Thyroid gland (tissue), 4 donors: ENCODE measurements at regions not wholly inside any gene's neighbourhood (a gene's known extent, or its start where the extent isn't known, plus 50 kb on each side); places are given as distances from the start of the nearest gene placed in this dataset.

Experiments
- DNase-seq, 2 donors: peaks; one replicate each; pipeline ENCODE4 v3.0.0-alpha.2; 2019
- H3K27ac ChIP-seq, 3 donors: fragments of 200-600 bp; sonication (generic); 1 replicate in 2 of 3; 2 replicates in 1 of 3; pipeline ENCODE4 v1.5.1; 2016 to 2019; ENCODE audit warnings: mild to moderate bottlenecking in 1 of 3, moderate library complexity in 1 of 3
- H3K27me3 ChIP-seq: fragments of 200-600 bp; sonication (generic); one replicate; pipeline ENCODE4 v1.5.1; 2019
- H3K36me3 ChIP-seq, 2 donors: fragments of 200-600 bp; sonication (generic); one replicate each; pipeline ENCODE4 v1.5.1; 2016 to 2019
- H3K4me1 ChIP-seq, 2 donors: fragments of 200-600 bp; sonication (generic); one replicate each; pipeline ENCODE4 v1.5.1; 2017 to 2019
- H3K4me3 ChIP-seq, 3 donors: fragments of 200-600 bp; sonication (generic); replicated peaks in 1 of 3; 1 replicate in 2 of 3; 2 replicates in 1 of 3; pipeline ENCODE4 v1.5.1; 2016; ENCODE audit warnings: mild to moderate bottlenecking in 1 of 3
- H3K9me3 ChIP-seq: fragments of 200-600 bp; sonication (generic); one replicate; pipeline ENCODE4 v1.5.1; 2017
- POLR2A ChIP-seq, 2 donors: fragments of 450-650 bp; IDR thresholded peaks; one replicate each; pipeline ENCODE4 v1.6.1; 2017; ENCODE audit warnings: antibody characterized with exemption in 2 of 2, mild to moderate bottlenecking in 2 of 2, moderate library complexity in 1 of 2
- WGBS, 2 donors: methylation state at CpG; one replicate each; pipeline ENCODE4 v1.1.5; 2017; 5-methylcytosine and 5-hydroxymethylcytosine counted together
- intact Hi-C: fragments of 100-400 bp; cut with DNase I; formaldehyde crosslinking; loops from one replicate; pipeline ENCODE4 v1.15.1; 2023
- TF ChIP-seq, protein P1 (sequence below), 6 experiments: fragments of 200-600 bp in 3 of 6; fragments of 450-650 bp in 3 of 6; sonication (generic) in 3 of 6; IDR thresholded peaks; one replicate each; pipeline ENCODE4 v1.5.1; 2016 to 2019; ENCODE audit warnings: antibody characterized with exemption in 6 of 6, mild to moderate bottlenecking in 2 of 6, inconsistent platforms in 1 of 6, moderate library complexity in 1 of 6

DNA sequence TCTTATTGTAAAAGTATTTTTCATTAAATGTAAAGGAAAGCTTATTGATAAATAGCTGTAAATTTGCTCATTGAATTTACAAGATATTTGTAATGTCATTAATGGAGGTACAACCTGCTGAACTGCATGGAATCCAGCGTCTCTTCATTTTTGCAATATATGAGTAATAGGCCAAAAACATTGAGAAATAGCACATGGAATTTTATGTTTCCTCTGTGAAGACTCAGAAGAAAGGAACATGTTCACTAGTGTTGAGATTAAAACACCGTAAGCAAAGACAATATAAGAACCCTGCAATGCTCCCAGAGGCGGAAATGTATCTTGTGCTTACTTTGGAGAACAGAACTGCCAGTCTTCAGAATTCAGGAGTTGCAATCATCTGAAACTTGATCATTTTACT is 167.6 kb downstream of the ALDH1A2 start:
- H3K4me1 ChIP-seq, result no peaks in the 10 kb centered on the region
- intact Hi-C loops, result no loop called here
- no peaks in the 10 kb centered on the region for H3K9me3 ChIP-seq
- TF ChIP-seq, protein P1, sequence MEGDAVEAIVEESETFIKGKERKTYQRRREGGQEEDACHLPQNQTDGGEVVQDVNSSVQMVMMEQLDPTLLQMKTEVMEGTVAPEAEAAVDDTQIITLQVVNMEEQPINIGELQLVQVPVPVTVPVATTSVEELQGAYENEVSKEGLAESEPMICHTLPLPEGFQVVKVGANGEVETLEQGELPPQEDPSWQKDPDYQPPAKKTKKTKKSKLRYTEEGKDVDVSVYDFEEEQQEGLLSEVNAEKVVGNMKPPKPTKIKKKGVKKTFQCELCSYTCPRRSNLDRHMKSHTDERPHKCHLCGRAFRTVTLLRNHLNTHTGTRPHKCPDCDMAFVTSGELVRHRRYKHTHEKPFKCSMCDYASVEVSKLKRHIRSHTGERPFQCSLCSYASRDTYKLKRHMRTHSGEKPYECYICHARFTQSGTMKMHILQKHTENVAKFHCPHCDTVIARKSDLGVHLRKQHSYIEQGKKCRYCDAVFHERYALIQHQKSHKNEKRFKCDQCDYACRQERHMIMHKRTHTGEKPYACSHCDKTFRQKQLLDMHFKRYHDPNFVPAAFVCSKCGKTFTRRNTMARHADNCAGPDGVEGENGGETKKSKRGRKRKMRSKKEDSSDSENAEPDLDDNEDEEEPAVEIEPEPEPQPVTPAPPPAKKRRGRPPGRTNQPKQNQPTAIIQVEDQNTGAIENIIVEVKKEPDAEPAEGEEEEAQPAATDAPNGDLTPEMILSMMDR (IDR thresholded peaks at IDR 0.05), result no peak
- TF ChIP-seq POLR2A (IDR thresholded peaks at IDR 0.05), result no peak
- no peaks in the 10 kb centered on the region for H3K36me3 ChIP-seq
- WGBS, 2 donors, result 93 to 95% methylated on average over 3 of the region's 3 CpGs
- DNase-seq, result no peak
- no peaks in the 10 kb centered on the region for H3K27me3 ChIP-seq
- no peak overlapping the region for H3K4me3 ChIP-seq
- no peak overlapping the region for H3K27ac ChIP-seq

DNA sequence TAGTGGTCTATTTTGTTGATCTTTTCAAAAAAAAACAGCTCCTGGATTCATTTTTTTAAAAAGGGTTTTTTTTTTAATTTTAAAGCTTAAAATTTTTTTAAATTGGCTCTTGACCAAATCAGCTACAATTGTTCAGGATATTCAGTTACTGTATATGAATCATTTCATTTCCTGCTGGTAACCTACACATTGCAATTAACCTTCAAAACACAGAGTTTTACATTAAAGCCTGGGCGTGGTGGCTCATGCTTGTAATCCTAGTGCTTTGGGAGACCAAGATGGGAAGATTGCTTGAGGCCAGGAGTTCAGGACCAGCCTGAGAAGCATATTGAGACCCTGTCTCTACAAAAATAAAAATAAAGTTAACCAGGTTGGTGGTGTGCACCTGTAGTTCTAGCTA is 163.4 kb downstream of the ALDH1A2 start:
- no peak overlapping the region for H3K27ac ChIP-seq
- no peak overlapping the region for H3K4me3 ChIP-seq
- no peaks in the 10 kb centered on the region for H3K27me3 ChIP-seq
- intact Hi-C loops, result no loop called here
- H3K4me1 ChIP-seq, result no peaks in the 10 kb centered on the region
- no peaks in the 10 kb centered on the region for H3K9me3 ChIP-seq
- TF ChIP-seq POLR2A (IDR thresholded peaks at IDR 0.05), result no peak
- TF ChIP-seq, protein P1 (IDR thresholded peaks at IDR 0.05), result no peak
- no peak for DNase-seq
- 93 to 97% methylated on average over 1 of the region's 1 CpG for whole genome bisulfite sequencing, 2 donors
- H3K36me3 ChIP-seq, result no peaks in the 10 kb centered on the region
